IMR-90 (cell line): ENCODE measurements at regions not wholly inside any gene's neighbourhood (a gene's known extent, or its start where the extent isn't known, plus 50 kb on each side); places are given as distances from the start of the nearest gene placed in this dataset.

Experiments used
- ATAC-seq: fragments of 200-7000 bp; cut with Tn5 transposase; 2 replicates; pipeline ENCODE4 v1.9.1; 2020; ENCODE audit warnings: low read depth, mild to moderate bottlenecking, moderate library complexity
- BruUV-seq: library from RNA; stranded (reverse); fragments of 400-500 nt; replicated peaks from 2 replicates; lab custom pipeline; 2021; lab: Mats Ljungman, UMichigan
- CTCF ChIA-PET: fragments of 300-600 bp; formaldehyde crosslinking; extraction: SDS; loops from one replicate; lab custom pipeline; 2021; ENCODE audit warnings: antibody characterized with exemption; lab: Yijun Ruan, JAX
- POLR2A ChIA-PET: fragments of 300-600 bp; sonication (Branson Sonifier 250); formaldehyde crosslinking; loops from one replicate; lab custom pipeline; 2022; ENCODE audit warnings: antibody characterized with exemption; ENCODE audit not compliant: unreplicated experiment; lab: Charles Lee
- DNase-seq: peaks from one replicate; pipeline ENCODE4 v3.0.0; 2013
- H2AFZ ChIP-seq: replicated peaks from 2 replicates; pipeline ENCODE3; 2013; ENCODE audit warnings: low read length, mild to moderate bottlenecking; ENCODE audit not compliant: poor library complexity
- H2AK5ac ChIP-seq: 2 replicates; pipeline ENCODE4 v1.6.1; 2013; ENCODE audit warnings: low read depth, low read length, inconsistent platforms
- H2AK9ac ChIP-seq: replicated peaks from 2 replicates; pipeline ENCODE3; 2013; ENCODE audit warnings: mild to moderate bottlenecking, low read depth, low read length, moderate library complexity; ENCODE audit not compliant: poor library complexity
- H2BK120ac ChIP-seq: 2 replicates; pipeline ENCODE4 v1.6.1; 2013; ENCODE audit warnings: low read depth, low read length, inconsistent platforms
- H2BK15ac ChIP-seq: 3 replicates; pipeline ENCODE4 v1.6.1; 2013; ENCODE audit warnings: low read depth, low read length, inconsistent platforms
- H2BK20ac ChIP-seq: 2 replicates; pipeline ENCODE4 v1.6.1; 2013; ENCODE audit warnings: low read depth, mild to moderate bottlenecking, inconsistent platforms, low read length, moderate library complexity
- H2BK5ac ChIP-seq: 2 replicates; pipeline ENCODE4 v1.6.1; 2013; ENCODE audit warnings: mild to moderate bottlenecking, low read depth, low read length, inconsistent platforms; ENCODE audit not compliant: poor library complexity, severe bottlenecking
- H3K14ac ChIP-seq: replicated peaks from 2 replicates; pipeline ENCODE4 v1.6.1; 2013; ENCODE audit warnings: low read depth, low read length, inconsistent platforms
- H3K18ac ChIP-seq: 2 replicates; pipeline ENCODE4 v1.6.1; 2013; ENCODE audit warnings: low read depth, low read length, control low read depth
- H3K23ac ChIP-seq: 2 replicates; pipeline ENCODE4 v1.6.1; 2013; ENCODE audit warnings: low read depth, low read length, inconsistent platforms
- H3K27ac ChIP-seq: 2 replicates; pipeline ENCODE4 v1.5.1; 2013; ENCODE audit warnings: mild to moderate bottlenecking, control low read depth, low read length; ENCODE audit not compliant: insufficient read depth
- H3K27me3 ChIP-seq: 2 replicates; pipeline ENCODE4 v1.6.1; 2013; ENCODE audit warnings: low read length; ENCODE audit not compliant: control insufficient read depth, insufficient read depth
- H3K36me3 ChIP-seq: 2 replicates; pipeline ENCODE4 v1.6.1; 2013; ENCODE audit warnings: low read length, mixed read lengths; ENCODE audit not compliant: control insufficient read depth, insufficient read depth
- H3K4ac ChIP-seq: 2 replicates; pipeline ENCODE4 v1.6.1; 2013; ENCODE audit warnings: low read depth, low read length, inconsistent platforms
- H3K4me1 ChIP-seq: 2 replicates; pipeline ENCODE4 v1.6.1; 2013; ENCODE audit warnings: low read length, mixed read lengths; ENCODE audit not compliant: control insufficient read depth, insufficient read depth
- H3K4me2 ChIP-seq: 2 replicates; pipeline ENCODE4 v1.6.1; 2013; ENCODE audit warnings: low read depth, mild to moderate bottlenecking, control low read depth, low read length, moderate library complexity
- H3K4me3 ChIP-seq: 2 replicates; pipeline ENCODE4 v1.5.1; 2013; ENCODE audit warnings: low read depth, mild to moderate bottlenecking, control low read depth, low read length, moderate library complexity; ENCODE audit not compliant: insufficient read depth
- H3K56ac ChIP-seq: 2 replicates; pipeline ENCODE4 v1.6.1; 2013; ENCODE audit warnings: low read length, inconsistent platforms; ENCODE audit not compliant: insufficient read depth; ENCODE audit errors: extremely low read depth
- H3K79me1 ChIP-seq, 2 experiments: 2 replicates each; pipeline ENCODE4 v1.6.1; 2013; ENCODE audit warnings: low read length in 2 of 2, inconsistent platforms in 1 of 2, low read depth in 1 of 2
- H3K9ac ChIP-seq: 2 replicates; pipeline ENCODE4 v1.6.1; 2013; ENCODE audit warnings: low read depth, low read length, control low read depth
- H3K9me1 ChIP-seq: 2 replicates; pipeline ENCODE4 v1.6.1; 2013; ENCODE audit warnings: low read length, inconsistent platforms; ENCODE audit not compliant: insufficient read depth
- H3K9me3 ChIP-seq: 2 replicates; pipeline ENCODE4 v1.6.1; 2013; ENCODE audit warnings: low read length; ENCODE audit not compliant: control insufficient read depth, insufficient read depth
- H4K20me1 ChIP-seq: 2 replicates; pipeline ENCODE4 v1.6.1; 2013; ENCODE audit warnings: low read length, inconsistent platforms; ENCODE audit not compliant: insufficient read depth
- H4K5ac ChIP-seq: 2 replicates; pipeline ENCODE4 v1.6.1; 2013; ENCODE audit warnings: mild to moderate bottlenecking, low read depth, low read length, control low read depth
- H4K8ac ChIP-seq, 2 experiments: 2 replicates each; pipeline ENCODE4 v1.6.1; 2013; ENCODE audit warnings: low read depth in 2 of 2, low read length in 2 of 2, control low read depth in 1 of 2, inconsistent platforms in 1 of 2
- H4K91ac ChIP-seq: 2 replicates; pipeline ENCODE4 v1.6.1; 2013; ENCODE audit warnings: low read depth, low read length, inconsistent platforms; ENCODE audit not compliant: insufficient read depth
- BHLHE40 ChIP-seq: fragments of 150-350 bp; IDR thresholded peaks from 2 replicates; pipeline ENCODE4 v1.6.1; 2016; ENCODE audit warnings: mild to moderate bottlenecking, low read depth, low read length
- CEBPB ChIP-seq: IDR thresholded peaks from 2 replicates; pipeline ENCODE4 v1.6.1; 2012; ENCODE audit warnings: low read depth, low read length, improper control_type of control experiment
- CHD1 ChIP-seq: IDR thresholded peaks from 2 replicates; pipeline ENCODE4 v1.6.1; 2012; ENCODE audit warnings: low read depth, low read length, improper control_type of control experiment
- FOS ChIP-seq: fragments of 150-350 bp; IDR thresholded peaks from 2 replicates; pipeline ENCODE4 v1.6.1; 2016; ENCODE audit warnings: low read depth, low read length
- MAFK ChIP-seq: IDR thresholded peaks from 2 replicates; pipeline ENCODE4 v1.6.1; 2012; ENCODE audit warnings: low read depth, low read length, improper control_type of control experiment
- MAZ ChIP-seq: IDR thresholded peaks from 2 replicates; pipeline ENCODE4 v1.6.1; 2012; ENCODE audit warnings: low read depth, mild to moderate bottlenecking, low read length, improper control_type of control experiment, moderate library complexity, borderline replicate concordance
- MXI1 ChIP-seq: IDR thresholded peaks from 2 replicates; pipeline ENCODE4 v1.6.1; 2012; ENCODE audit warnings: low read depth, mild to moderate bottlenecking, low read length, moderate library complexity, borderline replicate concordance
- NFE2L2 ChIP-seq: fragments of 150-350 bp; IDR thresholded peaks from 2 replicates; pipeline ENCODE4 v1.6.1; 2016; ENCODE audit warnings: low read depth, mild to moderate bottlenecking, low read length
- POLR2A ChIP-seq: IDR thresholded peaks from 2 replicates; pipeline ENCODE4 v1.6.1; 2012; ENCODE audit warnings: mild to moderate bottlenecking, low read depth, low read length
- RAD21 ChIP-seq: IDR thresholded peaks from 2 replicates; pipeline ENCODE4 v1.6.1; 2012; ENCODE audit warnings: low read length, improper control_type of control experiment
- RCOR1 ChIP-seq: IDR thresholded peaks from 2 replicates; pipeline ENCODE4 v1.6.1; 2012; ENCODE audit warnings: mild to moderate bottlenecking, low read length, improper control_type of control experiment; ENCODE audit not compliant: insufficient replicate concordance
- RFX5 ChIP-seq: IDR thresholded peaks from 2 replicates; pipeline ENCODE4 v1.8.0; 2012; ENCODE audit warnings: low read depth, mild to moderate bottlenecking, low read length, moderate library complexity
- SMC3 ChIP-seq: fragments of 150-350 bp; IDR thresholded peaks from 2 replicates; pipeline ENCODE4 v1.6.1; 2016; ENCODE audit warnings: low read depth, mild to moderate bottlenecking, antibody characterized with exemption, low read length, moderate library complexity
- WGBS, 2 experiments: methylation state at CpG; one replicate each; pipeline versions ENCODE4 v1.1.5 to v1.1.7; 2013; ENCODE audit warnings: missing lambda C conversion rate in 2 of 2; ENCODE audit not compliant: insufficient read length in 1 of 2; ENCODE audit errors: extremely low coverage in 2 of 2; 5-methylcytosine and 5-hydroxymethylcytosine counted together
- dilution Hi-C: fragments of 300-500 bp; cut with HindIII; formaldehyde crosslinking; loops from one replicate; pipeline ENCODE4 v1.14.3; 2018; ENCODE audit warnings: low sequenced_read_pairs; ENCODE audit not compliant: unreplicated experiment
- in situ Hi-C: fragments of 300-500 bp; cut with MboI; formaldehyde crosslinking; loops from 3 replicates; pipeline ENCODE4 v1.14.3; 2019; ENCODE audit warnings: low sequenced_read_pairs, inconsistent platforms, mixed read lengths
- intact Hi-C: fragments of 100-400 bp; cut with micrococcal nuclease; formaldehyde crosslinking; loops from 2 replicates; pipeline ENCODE4 v1.10.0; 2022
- TF ChIP-seq, protein P1 (sequence below): fragments of 150-350 bp; IDR thresholded peaks from 2 replicates; pipeline ENCODE4 v1.6.1; 2017; ENCODE audit warnings: mild to moderate bottlenecking, antibody characterized with exemption, low read length, low read depth
- TF ChIP-seq, protein P2 (sequence below): conservative IDR thresholded peaks from 2 replicates; pipeline ENCODE4 v1.5.1; 2012; ENCODE audit warnings: mild to moderate bottlenecking, low read depth, low read length, improper control_type of control experiment
- TF ChIP-seq, protein P3 (sequence below): fragments of 150-350 bp; IDR thresholded peaks from 2 replicates; pipeline ENCODE4 v1.6.1; 2016; ENCODE audit warnings: low read depth, mild to moderate bottlenecking, low read length, moderate library complexity, borderline replicate concordance

DNA sequence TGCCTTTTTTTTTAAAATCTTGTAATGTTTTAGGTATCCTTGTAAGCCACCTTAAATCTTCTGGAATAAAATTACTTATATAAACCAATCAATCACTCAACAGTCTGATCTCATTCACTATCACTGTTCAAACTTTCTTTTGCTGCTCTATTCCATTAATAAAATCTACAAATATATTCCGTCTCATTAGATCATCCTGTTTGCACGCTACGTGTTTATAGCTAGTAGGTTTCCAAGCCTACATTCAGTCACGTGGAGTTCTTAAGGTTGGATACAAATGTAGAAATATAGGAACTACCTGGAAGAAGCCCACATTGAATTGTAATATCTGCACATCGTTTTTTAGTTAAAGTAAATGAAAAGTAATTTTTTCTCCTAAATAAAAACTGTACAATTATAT, 274.8 kb upstream of the CNTN4 start:
- H3K9me3 ChIP-seq: peaks cover 4% of the 10 kb centered on the region; the same call in 1 of the 2 replicates
- H4K5ac ChIP-seq: no peak overlapping the region
- POLR2A ChIA-PET: no interaction called here
- no peak for ATAC-seq
- H3K36me3 ChIP-seq: no peaks in the 10 kb centered on the region
- no peak overlapping the region for H3K4ac ChIP-seq
- no peak overlapping the region for H3K56ac ChIP-seq
- no peak overlapping the region for H2AK9ac ChIP-seq
- H3K14ac ChIP-seq: no peak overlapping the region
- in situ Hi-C loops: no loop called here
- H3K4me1 ChIP-seq: no peaks in the 10 kb centered on the region
- H3K18ac ChIP-seq: no peak overlapping the region
- dilution Hi-C loops: no loop called here
- CTCF ChIA-PET: no interaction called here
- no peaks in the 10 kb centered on the region for H3K79me1 ChIP-seq
- no peaks in the 10 kb centered on the region for H4K20me1 ChIP-seq
- H2BK5ac ChIP-seq: no peak overlapping the region
- H3K23ac ChIP-seq: no peak overlapping the region
- H2AFZ ChIP-seq: no peak overlapping the region
- H3K27ac ChIP-seq: no peak overlapping the region
- no peak overlapping the region for H3K4me3 ChIP-seq
- no TSS peak for BruUV-seq
- no peak overlapping the region for H2BK120ac ChIP-seq
- H3K27me3 ChIP-seq: no peaks in the 10 kb centered on the region
- H2BK20ac ChIP-seq: no peak overlapping the region
- H4K8ac ChIP-seq: no peak overlapping the region
- H3K9me1 ChIP-seq: no peaks in the 10 kb centered on the region
- no CpG with 5 or more reads among the region's 5 CpGs for WGBS, 2 experiments
- H2AK5ac ChIP-seq: no peak overlapping the region
- intact Hi-C loops: no loop called here
- no peak for DNase-seq
- H3K4me2 ChIP-seq: no peak overlapping the region
- H4K91ac ChIP-seq: no peak overlapping the region
- no peak for TF ChIP-seq CHD1
- no peak for TF ChIP-seq CEBPB
- no peak for TF ChIP-seq MAZ
- TF ChIP-seq MXI1: no peak
- TF ChIP-seq SMC3: no peak
- TF ChIP-seq, protein P1, sequence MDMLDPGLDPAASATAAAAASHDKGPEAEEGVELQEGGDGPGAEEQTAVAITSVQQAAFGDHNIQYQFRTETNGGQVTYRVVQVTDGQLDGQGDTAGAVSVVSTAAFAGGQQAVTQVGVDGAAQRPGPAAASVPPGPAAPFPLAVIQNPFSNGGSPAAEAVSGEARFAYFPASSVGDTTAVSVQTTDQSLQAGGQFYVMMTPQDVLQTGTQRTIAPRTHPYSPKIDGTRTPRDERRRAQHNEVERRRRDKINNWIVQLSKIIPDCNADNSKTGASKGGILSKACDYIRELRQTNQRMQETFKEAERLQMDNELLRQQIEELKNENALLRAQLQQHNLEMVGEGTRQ: no peak
- TF ChIP-seq, protein P2, sequence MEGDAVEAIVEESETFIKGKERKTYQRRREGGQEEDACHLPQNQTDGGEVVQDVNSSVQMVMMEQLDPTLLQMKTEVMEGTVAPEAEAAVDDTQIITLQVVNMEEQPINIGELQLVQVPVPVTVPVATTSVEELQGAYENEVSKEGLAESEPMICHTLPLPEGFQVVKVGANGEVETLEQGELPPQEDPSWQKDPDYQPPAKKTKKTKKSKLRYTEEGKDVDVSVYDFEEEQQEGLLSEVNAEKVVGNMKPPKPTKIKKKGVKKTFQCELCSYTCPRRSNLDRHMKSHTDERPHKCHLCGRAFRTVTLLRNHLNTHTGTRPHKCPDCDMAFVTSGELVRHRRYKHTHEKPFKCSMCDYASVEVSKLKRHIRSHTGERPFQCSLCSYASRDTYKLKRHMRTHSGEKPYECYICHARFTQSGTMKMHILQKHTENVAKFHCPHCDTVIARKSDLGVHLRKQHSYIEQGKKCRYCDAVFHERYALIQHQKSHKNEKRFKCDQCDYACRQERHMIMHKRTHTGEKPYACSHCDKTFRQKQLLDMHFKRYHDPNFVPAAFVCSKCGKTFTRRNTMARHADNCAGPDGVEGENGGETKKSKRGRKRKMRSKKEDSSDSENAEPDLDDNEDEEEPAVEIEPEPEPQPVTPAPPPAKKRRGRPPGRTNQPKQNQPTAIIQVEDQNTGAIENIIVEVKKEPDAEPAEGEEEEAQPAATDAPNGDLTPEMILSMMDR: no peak
- TF ChIP-seq RAD21: no peak
- TF ChIP-seq RFX5: no peak
- no peak for TF ChIP-seq RCOR1
- TF ChIP-seq FOS: no peak
- TF ChIP-seq BHLHE40: no peak
- no peak for TF ChIP-seq NFE2L2
- TF ChIP-seq, protein P3, sequence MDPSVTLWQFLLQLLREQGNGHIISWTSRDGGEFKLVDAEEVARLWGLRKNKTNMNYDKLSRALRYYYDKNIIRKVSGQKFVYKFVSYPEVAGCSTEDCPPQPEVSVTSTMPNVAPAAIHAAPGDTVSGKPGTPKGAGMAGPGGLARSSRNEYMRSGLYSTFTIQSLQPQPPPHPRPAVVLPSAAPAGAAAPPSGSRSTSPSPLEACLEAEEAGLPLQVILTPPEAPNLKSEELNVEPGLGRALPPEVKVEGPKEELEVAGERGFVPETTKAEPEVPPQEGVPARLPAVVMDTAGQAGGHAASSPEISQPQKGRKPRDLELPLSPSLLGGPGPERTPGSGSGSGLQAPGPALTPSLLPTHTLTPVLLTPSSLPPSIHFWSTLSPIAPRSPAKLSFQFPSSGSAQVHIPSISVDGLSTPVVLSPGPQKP: no peak
- TF ChIP-seq MAFK: no peak
- TF ChIP-seq POLR2A: no peak
- H2BK15ac ChIP-seq: no peak overlapping the region
- H3K9ac ChIP-seq: no peak overlapping the region
